K562 (cell line): ENCODE measurements at regions not wholly inside any gene's neighbourhood (a gene's known extent, or its start where the extent isn't known, plus 50 kb on each side); places are given as distances from the start of the nearest gene placed in this dataset.

ENCODE experiments used
- ATAC-seq: fragments of 200-7000 bp; cut with Tn5 transposase; 3 replicates; pipeline ENCODE4 v1.9.1; 2020; ENCODE audit warnings: moderate library complexity
- BruUV-seq: library from RNA; stranded (reverse); fragments of 400-500 nt; replicated peaks from 2 replicates; lab custom pipeline; 2021; lab: Mats Ljungman, UMichigan
- CTCF ChIA-PET: fragments of 300-600 bp; formaldehyde crosslinking; extraction: SDS; loops from one replicate; lab custom pipeline; 2021; ENCODE audit warnings: low intra/inter-chr PET ratio; lab: Yijun Ruan, JAX
- POLR2A ChIA-PET: fragments of 300-600, 350-650 bp; sonication (Branson Sonifier 250); formaldehyde crosslinking; extraction: SDS; loops from one replicate; lab custom pipeline; 2021; ENCODE audit warnings: antibody characterized with exemption, inconsistent platforms; lab: Yijun Ruan, JAX
- DNase-seq, 4 experiments: peaks; one replicate each; pipeline versions ENCODE4 v3.0.0 to v3.0.0-alpha.2; 2011 to 2018; ENCODE audit warnings: low spot score in 3 of 4, mixed read lengths in 3 of 4; ENCODE audit errors: extremely low read depth in 1 of 4
- FAIRE-seq: peaks from 2 replicates; lab custom pipeline; 2011; peaks lifted over from hg19 to GRCh38; lab: Jason Lieb, UNC
- H2AFZ ChIP-seq: 2 replicates; pipeline ENCODE4 v1.6.0; 2011; ENCODE audit warnings: low read depth, low read length, control low read depth, inconsistent platforms
- H3K27ac ChIP-seq: fragments of 200-600 bp; 3 replicates; pipeline ENCODE4 v1.8.0; 2011; ENCODE audit warnings: low read depth, mild to moderate bottlenecking, control low read depth, inconsistent platforms, low read length, moderate library complexity, mixed read lengths; ENCODE audit errors: extremely low read depth
- H3K27me3 ChIP-seq, 2 experiments: fragments of 300-600 bp in 1 of 2; 2 replicates in 1 of 2; 3 replicates in 1 of 2; pipeline versions ENCODE4 v1.6.0 to v1.8.0; 2011; ENCODE audit warnings: inconsistent platforms in 2 of 2, low read length in 2 of 2, mild to moderate bottlenecking in 1 of 2, mixed read lengths in 1 of 2, moderate library complexity in 1 of 2; ENCODE audit not compliant: control insufficient read depth in 2 of 2, insufficient read depth in 2 of 2
- H3K36me3 ChIP-seq: fragments of 300-600 bp; 3 replicates; pipeline ENCODE4 v1.8.0; 2011; ENCODE audit warnings: mild to moderate bottlenecking, low read length, inconsistent platforms; ENCODE audit not compliant: control insufficient read depth, insufficient read depth
- H3K4me1 ChIP-seq, 2 experiments: fragments of 200-600 bp in 1 of 2; replicated peaks in 1 of 2; 2 replicates in 1 of 2; 3 replicates in 1 of 2; pipeline versions ENCODE4 v1.5.1 to v1.8.0; 2011; ENCODE audit warnings: inconsistent platforms in 2 of 2, low read length in 2 of 2, mild to moderate bottlenecking in 1 of 2, mixed read lengths in 1 of 2, moderate library complexity in 1 of 2; ENCODE audit not compliant: control insufficient read depth in 2 of 2, insufficient read depth in 2 of 2
- H3K4me2 ChIP-seq: 2 replicates; pipeline ENCODE4 v1.6.1; 2011; ENCODE audit warnings: low read length, control low read depth, inconsistent platforms, mixed read lengths; ENCODE audit not compliant: insufficient read depth
- H3K4me3 ChIP-seq: fragments of 200-600 bp; sonication (generic), shearing (Covaris generic); 2 replicates; pipeline ENCODE4 v1.5.1; 2016; ENCODE audit warnings: control low read depth, inconsistent platforms
- H3K79me2 ChIP-seq: fragments of 200-600 bp; 3 replicates; pipeline ENCODE4 v1.8.0; 2011; ENCODE audit warnings: low read length, inconsistent platforms; ENCODE audit not compliant: control insufficient read depth, insufficient read depth
- H3K9ac ChIP-seq, 2 experiments: 2 replicates each; pipeline versions ENCODE4 v1.6.0 to v1.6.1; 2011; ENCODE audit warnings: low read depth in 2 of 2, low read length in 2 of 2, control low read depth in 1 of 2, inconsistent platforms in 1 of 2, mild to moderate bottlenecking in 1 of 2, mixed read lengths in 1 of 2; ENCODE audit not compliant: insufficient read depth in 1 of 2
- H3K9me1 ChIP-seq: one replicate; pipeline ENCODE4 v1.6.0; 2011; ENCODE audit warnings: inconsistent platforms, mild to moderate bottlenecking, low read length, moderate library complexity; ENCODE audit not compliant: control insufficient read depth, insufficient read depth
- H3K9me3 ChIP-seq: replicated peaks from 2 replicates; pipeline ENCODE4 v1.5.1; 2011; ENCODE audit warnings: low read depth, low read length, inconsistent platforms; ENCODE audit not compliant: control insufficient read depth, insufficient read depth
- H4K20me1 ChIP-seq: replicated peaks from 2 replicates; pipeline ENCODE4 v1.6.1; 2011; ENCODE audit warnings: low read length, inconsistent platforms, mixed read lengths; ENCODE audit not compliant: control insufficient read depth, insufficient read depth
- CBFA2T3 ChIP-seq: fragments of 450-650 bp; IDR thresholded peaks from 2 replicates; pipeline ENCODE4 v1.6.1; 2017
- HMGN3 ChIP-seq: IDR thresholded peaks from 2 replicates; pipeline ENCODE4 v1.6.1; 2011; ENCODE audit warnings: borderline replicate concordance, low read depth, mild to moderate bottlenecking, mixed read lengths, low read length; ENCODE audit not compliant: insufficient read length; ENCODE audit errors: extremely low read depth
- MTA2 ChIP-seq: fragments of 450-650 bp; IDR thresholded peaks from 2 replicates; pipeline ENCODE4 v1.6.1; 2016; ENCODE audit warnings: low read depth
- MYNN ChIP-seq, 2 experiments: sonication (generic); formaldehyde crosslinking in 1 of 2; IDR thresholded peaks; 2 replicates each; pipeline versions ENCODE4 v1.5.0 to v1.6.1; 2016 to 2020; ENCODE audit warnings: antibody characterized with exemption in 1 of 2, missing genetic modification reagents in 1 of 2
- NEUROD1 ChIP-seq: fragments of 150-350 bp; IDR thresholded peaks from 2 replicates; pipeline ENCODE4 v1.6.1; 2014; ENCODE audit warnings: borderline replicate concordance, low read length, low read depth; ENCODE audit not compliant: partially characterized antibody
- SNRNP70 ChIP-seq: fragments of 200-400 bp; formaldehyde crosslinking; optimal IDR thresholded peaks from 2 replicates; pipeline ENCODE3; 2017; ENCODE audit warnings: low read depth, low read length
- ZNF507 ChIP-seq: conservative IDR thresholded peaks from 2 replicates; pipeline ENCODE4 v1.6.1; 2017; ENCODE audit warnings: missing genetic modification characterization, missing compliant biosample characterization
- WGBS: fragments of 100-300 bp; shearing (Covaris generic); methylation state at CpG from one replicate; pipeline ENCODE4 v1.1.6; 2016; ENCODE audit warnings: low coverage, mixed read lengths; ENCODE audit not compliant: insufficient coverage; ENCODE audit errors: missing lambda C conversion rate; 5-methylcytosine and 5-hydroxymethylcytosine counted together
- in situ Hi-C: fragments of 300-500 bp; cut with MboI; formaldehyde crosslinking; loops from 4 replicates; pipeline ENCODE4 v1.15.0; 2018; ENCODE audit warnings: inconsistent platforms, mixed read lengths
- intact Hi-C: fragments of 100-400 bp; cut with micrococcal nuclease; formaldehyde crosslinking; loops from 2 replicates; pipeline ENCODE4 v1.14.2; 2022
- TF ChIP-seq, protein P1 (sequence below): fragments of 450-650 bp; IDR thresholded peaks from 2 replicates; pipeline ENCODE4 v1.6.1; 2016; ENCODE audit warnings: missing biosample characterization, missing genetic modification characterization
- TF ChIP-seq, protein P2 (sequence below): IDR thresholded peaks from 2 replicates; pipeline ENCODE4 v1.6.1; 2011; ENCODE audit warnings: borderline replicate concordance, low read depth, mild to moderate bottlenecking, moderate library complexity, low read length; ENCODE audit not compliant: insufficient read depth, poor library complexity, severe bottlenecking
- TF ChIP-seq, protein P3 (sequence below): fragments of 250-450 bp; sonication (Bioruptor Pico); IDR thresholded peaks from 2 replicates; pipeline ENCODE4 v1.6.1; 2021; ENCODE audit warnings: mild to moderate bottlenecking
- TF ChIP-seq, protein P4 (sequence below): fragments of 250-450 bp; sonication (Bioruptor Pico); IDR thresholded peaks from 2 replicates; pipeline ENCODE4 v1.8.0; 2022; ENCODE audit warnings: moderate library complexity, mild to moderate bottlenecking, inconsistent platforms
- TF ChIP-seq, protein P5 (sequence below): fragments of 450-650 bp; IDR thresholded peaks from 2 replicates; pipeline ENCODE4 v1.6.1; 2018; ENCODE audit warnings: mild to moderate bottlenecking, low read depth; ENCODE audit not compliant: partially characterized antibody
- TF ChIP-seq, protein P6 (sequence below): sonication (generic); formaldehyde crosslinking; IDR thresholded peaks from 2 replicates; pipeline ENCODE4 v1.8.1; 2023; ENCODE audit warnings: mild to moderate bottlenecking, missing genetic modification reagents, moderate library complexity

DNA sequence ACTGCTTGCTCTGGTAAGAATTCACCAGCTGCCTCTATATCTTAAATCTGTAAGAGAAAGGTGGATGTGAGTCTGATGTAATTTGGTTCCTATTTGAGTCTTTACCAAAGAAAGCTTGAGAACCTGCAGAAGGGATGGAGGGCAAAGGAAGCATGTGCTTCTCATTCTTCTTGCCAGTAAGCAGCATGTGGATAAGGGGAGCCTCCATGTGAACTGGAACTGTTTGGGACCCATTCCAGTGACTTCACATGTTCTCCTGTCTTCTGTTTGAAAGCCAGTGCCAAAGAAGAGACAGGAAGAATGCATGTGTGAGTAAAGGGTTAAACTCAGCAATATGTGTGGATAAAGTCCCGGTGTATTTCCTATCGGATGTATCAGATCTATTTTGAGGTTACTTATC, 119.6 kb upstream of the ADGRL2 start (continued):
- TF ChIP-seq, protein P1, sequence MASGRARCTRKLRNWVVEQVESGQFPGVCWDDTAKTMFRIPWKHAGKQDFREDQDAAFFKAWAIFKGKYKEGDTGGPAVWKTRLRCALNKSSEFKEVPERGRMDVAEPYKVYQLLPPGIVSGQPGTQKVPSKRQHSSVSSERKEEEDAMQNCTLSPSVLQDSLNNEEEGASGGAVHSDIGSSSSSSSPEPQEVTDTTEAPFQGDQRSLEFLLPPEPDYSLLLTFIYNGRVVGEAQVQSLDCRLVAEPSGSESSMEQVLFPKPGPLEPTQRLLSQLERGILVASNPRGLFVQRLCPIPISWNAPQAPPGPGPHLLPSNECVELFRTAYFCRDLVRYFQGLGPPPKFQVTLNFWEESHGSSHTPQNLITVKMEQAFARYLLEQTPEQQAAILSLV = no peak
- TF ChIP-seq ZNF507 (tag) = no peak

DNA sequence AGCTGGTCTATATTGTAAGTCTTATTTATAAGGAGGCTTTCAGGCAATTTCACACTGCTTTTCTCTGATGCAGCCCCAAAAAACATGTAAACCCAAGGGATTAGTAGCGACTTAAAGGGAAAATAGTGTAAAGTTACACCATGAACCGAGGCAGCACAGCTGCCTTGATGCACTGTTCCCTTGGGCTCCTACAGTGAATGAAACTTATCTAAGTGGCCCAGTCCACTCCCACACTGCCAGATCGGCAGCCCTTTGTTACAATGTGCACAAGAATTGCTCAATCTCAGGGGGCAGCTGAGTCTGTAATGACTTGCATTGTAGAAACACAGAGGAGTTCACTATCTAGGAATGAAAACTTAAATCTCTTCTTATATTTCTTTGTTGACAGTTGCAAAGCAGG, 120.8 kb upstream of the ADGRL2 start:
- no peaks in the 10 kb centered on the region for H3K4me1 ChIP-seq

More for the DNA sequence above, 120.8 kb upstream of the ADGRL2 start:
- H3K9me3 ChIP-seq = no peaks in the 10 kb centered on the region
- ChIA-PET CTCF (no interaction called here), POLR2A (no interaction called here)
- H3K9me1 ChIP-seq = no peaks in the 10 kb centered on the region
- ATAC-seq = no peak
- no peak overlapping the region for H2AFZ ChIP-seq
- intact Hi-C loops (no loop called here), in situ Hi-C loops (no loop called here)
- no peak for TF ChIP-seq MTA2
- no peak for TF ChIP-seq HMGN3
- TF ChIP-seq, protein P2, sequence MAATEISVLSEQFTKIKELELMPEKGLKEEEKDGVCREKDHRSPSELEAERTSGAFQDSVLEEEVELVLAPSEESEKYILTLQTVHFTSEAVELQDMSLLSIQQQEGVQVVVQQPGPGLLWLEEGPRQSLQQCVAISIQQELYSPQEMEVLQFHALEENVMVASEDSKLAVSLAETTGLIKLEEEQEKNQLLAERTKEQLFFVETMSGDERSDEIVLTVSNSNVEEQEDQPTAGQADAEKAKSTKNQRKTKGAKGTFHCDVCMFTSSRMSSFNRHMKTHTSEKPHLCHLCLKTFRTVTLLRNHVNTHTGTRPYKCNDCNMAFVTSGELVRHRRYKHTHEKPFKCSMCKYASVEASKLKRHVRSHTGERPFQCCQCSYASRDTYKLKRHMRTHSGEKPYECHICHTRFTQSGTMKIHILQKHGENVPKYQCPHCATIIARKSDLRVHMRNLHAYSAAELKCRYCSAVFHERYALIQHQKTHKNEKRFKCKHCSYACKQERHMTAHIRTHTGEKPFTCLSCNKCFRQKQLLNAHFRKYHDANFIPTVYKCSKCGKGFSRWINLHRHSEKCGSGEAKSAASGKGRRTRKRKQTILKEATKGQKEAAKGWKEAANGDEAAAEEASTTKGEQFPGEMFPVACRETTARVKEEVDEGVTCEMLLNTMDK = no peak
- TF ChIP-seq, protein P3, sequence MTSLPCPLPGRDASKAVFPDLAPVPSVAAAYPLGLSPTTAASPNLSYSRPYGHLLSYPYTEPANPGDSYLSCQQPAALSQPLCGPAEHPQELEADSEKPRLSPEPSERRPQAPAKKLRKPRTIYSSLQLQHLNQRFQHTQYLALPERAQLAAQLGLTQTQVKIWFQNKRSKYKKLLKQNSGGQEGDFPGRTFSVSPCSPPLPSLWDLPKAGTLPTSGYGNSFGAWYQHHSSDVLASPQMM (CRISPR knock-in tag) = no peak
- no peak for TF ChIP-seq SNRNP70
- TF ChIP-seq, protein P4, sequence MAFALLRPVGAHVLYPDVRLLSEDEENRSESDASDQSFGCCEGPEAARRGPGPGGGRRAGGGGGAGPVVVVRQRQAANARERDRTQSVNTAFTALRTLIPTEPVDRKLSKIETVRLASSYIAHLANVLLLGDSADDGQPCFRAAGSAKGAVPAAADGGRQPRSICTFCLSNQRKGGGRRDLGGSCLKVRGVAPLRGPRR = no peak
- TF ChIP-seq CBFA2T3 = no peak
- no peak for TF ChIP-seq NEUROD1
- TF ChIP-seq, protein P5, sequence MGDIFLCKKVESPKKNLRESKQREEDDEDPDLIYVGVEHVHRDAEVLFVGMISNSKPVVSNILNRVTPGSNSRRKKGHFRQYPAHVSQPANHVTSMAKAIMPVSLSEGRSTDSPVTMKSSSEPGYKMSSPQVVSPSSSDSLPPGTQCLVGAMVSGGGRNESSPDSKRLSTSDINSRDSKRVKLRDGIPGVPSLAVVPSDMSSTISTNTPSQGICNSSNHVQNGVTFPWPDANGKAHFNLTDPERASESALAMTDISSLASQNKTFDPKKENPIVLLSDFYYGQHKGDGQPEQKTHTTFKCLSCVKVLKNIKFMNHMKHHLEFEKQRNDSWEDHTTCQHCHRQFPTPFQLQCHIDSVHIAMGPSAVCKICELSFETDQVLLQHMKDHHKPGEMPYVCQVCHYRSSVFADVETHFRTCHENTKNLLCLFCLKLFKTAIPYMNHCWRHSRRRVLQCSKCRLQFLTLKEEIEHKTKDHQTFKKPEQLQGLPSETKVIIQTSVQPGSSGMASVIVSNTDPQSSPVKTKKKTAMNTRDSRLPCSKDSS = no peak
- TF ChIP-seq, protein P6, sequence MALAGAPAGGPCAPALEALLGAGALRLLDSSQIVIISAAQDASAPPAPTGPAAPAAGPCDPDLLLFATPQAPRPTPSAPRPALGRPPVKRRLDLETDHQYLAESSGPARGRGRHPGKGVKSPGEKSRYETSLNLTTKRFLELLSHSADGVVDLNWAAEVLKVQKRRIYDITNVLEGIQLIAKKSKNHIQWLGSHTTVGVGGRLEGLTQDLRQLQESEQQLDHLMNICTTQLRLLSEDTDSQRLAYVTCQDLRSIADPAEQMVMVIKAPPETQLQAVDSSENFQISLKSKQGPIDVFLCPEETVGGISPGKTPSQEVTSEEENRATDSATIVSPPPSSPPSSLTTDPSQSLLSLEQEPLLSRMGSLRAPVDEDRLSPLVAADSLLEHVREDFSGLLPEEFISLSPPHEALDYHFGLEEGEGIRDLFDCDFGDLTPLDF (CRISPR knock-in tag) = no peak
- TF ChIP-seq MYNN (IDR thresholded peaks at IDR 0.05) = no peak
- TF ChIP-seq MYNN (CRISPR knock-in tag; IDR thresholded peaks at IDR 0.05) = no peak
- BruUV-seq = no TSS peak
- WGBS = 0% methylated on average over 3 of the region's 3 CpGs
- no peaks in the 10 kb centered on the region for H3K79me2 ChIP-seq
- H3K36me3 ChIP-seq = no peaks in the 10 kb centered on the region
- H3K27me3 ChIP-seq = no peaks in the 10 kb centered on the region
- H3K4me2 ChIP-seq = no peak overlapping the region
- H3K4me3 ChIP-seq = no peak overlapping the region
- FAIRE-seq = no peak
- H3K27ac ChIP-seq = no peak overlapping the region
- H3K9ac ChIP-seq = no peak overlapping the region
- H4K20me1 ChIP-seq = no peaks in the 10 kb centered on the region
- DNase-seq = no peak
